Lower leg skin (tissue), 3 donors: ENCODE measurements at regions not wholly inside any gene's neighbourhood (a gene's known extent, or its start where the extent isn't known, plus 50 kb on each side); places are given as distances from the start of the nearest gene placed in this dataset.

Experiments
- CTCF ChIP-seq, 3 donors: fragments of 450-650 bp; IDR thresholded peaks; one replicate each; pipeline ENCODE4 v1.5.1; 2016; ENCODE audit warnings: antibody characterized with exemption in 3 of 3, mild to moderate bottlenecking in 3 of 3, moderate library complexity in 2 of 3
- POLR2A ChIP-seq, 2 donors: fragments of 450-650 bp; IDR thresholded peaks; one replicate each; pipeline ENCODE4 v1.6.1; 2016 to 2017; ENCODE audit warnings: antibody characterized with exemption in 2 of 2, mild to moderate bottlenecking in 1 of 2, moderate library complexity in 1 of 2

GRCh38 chr2:64780041-64780440 is 126.3 kb upstream of the SERTAD2 start:
- no peak for TF ChIP-seq CTCF (IDR thresholded peaks at IDR 0.05)
- no peak for TF ChIP-seq POLR2A (IDR thresholded peaks at IDR 0.05)
